ENCODE measurements at regions not wholly inside any gene's neighbourhood (a gene's known extent, or its start where the extent isn't known, plus 50 kb on each side); places are given as distances from the start of the nearest gene placed in this dataset.

DNA sequence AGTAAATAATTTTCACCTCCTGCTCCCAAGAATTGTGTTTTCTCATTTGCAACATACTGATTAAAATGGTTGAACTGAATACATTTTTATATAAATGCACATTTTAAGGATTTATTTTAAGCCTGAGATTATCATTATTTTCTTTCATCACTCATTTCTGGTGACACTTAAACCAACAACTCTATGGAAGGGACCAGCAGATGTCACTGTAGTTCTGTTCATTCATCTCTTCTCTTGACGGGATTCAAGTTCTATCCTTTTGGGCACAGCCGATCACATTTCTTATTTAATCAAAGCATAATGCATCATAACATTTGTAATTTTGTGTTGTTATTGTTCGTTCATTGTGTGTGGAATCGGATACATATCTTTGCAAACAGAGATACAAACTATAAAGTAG, 417.9 kb downstream of the HRH4 start:
- H3K9me3 Mint-ChIP-seq (ENCODE audit: unreplicated experiment): no peaks in the 10 kb centered on the region
- TF ChIP-seq, protein P1, sequence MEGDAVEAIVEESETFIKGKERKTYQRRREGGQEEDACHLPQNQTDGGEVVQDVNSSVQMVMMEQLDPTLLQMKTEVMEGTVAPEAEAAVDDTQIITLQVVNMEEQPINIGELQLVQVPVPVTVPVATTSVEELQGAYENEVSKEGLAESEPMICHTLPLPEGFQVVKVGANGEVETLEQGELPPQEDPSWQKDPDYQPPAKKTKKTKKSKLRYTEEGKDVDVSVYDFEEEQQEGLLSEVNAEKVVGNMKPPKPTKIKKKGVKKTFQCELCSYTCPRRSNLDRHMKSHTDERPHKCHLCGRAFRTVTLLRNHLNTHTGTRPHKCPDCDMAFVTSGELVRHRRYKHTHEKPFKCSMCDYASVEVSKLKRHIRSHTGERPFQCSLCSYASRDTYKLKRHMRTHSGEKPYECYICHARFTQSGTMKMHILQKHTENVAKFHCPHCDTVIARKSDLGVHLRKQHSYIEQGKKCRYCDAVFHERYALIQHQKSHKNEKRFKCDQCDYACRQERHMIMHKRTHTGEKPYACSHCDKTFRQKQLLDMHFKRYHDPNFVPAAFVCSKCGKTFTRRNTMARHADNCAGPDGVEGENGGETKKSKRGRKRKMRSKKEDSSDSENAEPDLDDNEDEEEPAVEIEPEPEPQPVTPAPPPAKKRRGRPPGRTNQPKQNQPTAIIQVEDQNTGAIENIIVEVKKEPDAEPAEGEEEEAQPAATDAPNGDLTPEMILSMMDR (IDR thresholded peaks at IDR 0.05): peak; percentile 79
- H3K27ac Mint-ChIP-seq (ENCODE audit: unreplicated experiment): no peak overlapping the region
- no peaks in the 10 kb centered on the region for H3K36me3 Mint-ChIP-seq (ENCODE audit: unreplicated experiment)
- DNase-seq (ENCODE audit: extremely low spot score, unreplicated experiment): no peak
- H3K4me3 Mint-ChIP-seq (ENCODE audit: unreplicated experiment): no peak overlapping the region
- H3K27me3 Mint-ChIP-seq (ENCODE audit: unreplicated experiment): peaks cover 4% of the 10 kb centered on the region
- H3K4me1 Mint-ChIP-seq (ENCODE audit: unreplicated experiment): peaks cover 14% of the 10 kb centered on the region

- Mint-ChIP-seq H3K27ac (ENCODE audit: unreplicated experiment) (no peak overlapping the region), H3K27me3 (ENCODE audit: unreplicated experiment) (no peaks in the 10 kb centered on the region), H3K9me3 (ENCODE audit: unreplicated experiment) (no peaks in the 10 kb centered on the region), H3K4me3 (ENCODE audit: unreplicated experiment) (no peak overlapping the region), H3K4me1 (ENCODE audit: unreplicated experiment) (no peaks in the 10 kb centered on the region), H3K36me3 (ENCODE audit: unreplicated experiment) (no peaks in the 10 kb centered on the region)
- TF ChIP-seq, protein P1 (IDR thresholded peaks at IDR 0.05): no peak
- DNase-seq (ENCODE audit: extremely low spot score, unreplicated experiment): no peak
Measured at GRCh38 chr18:24885276-24885675, 424.8 kb downstream of the HRH4 start.

DNA sequence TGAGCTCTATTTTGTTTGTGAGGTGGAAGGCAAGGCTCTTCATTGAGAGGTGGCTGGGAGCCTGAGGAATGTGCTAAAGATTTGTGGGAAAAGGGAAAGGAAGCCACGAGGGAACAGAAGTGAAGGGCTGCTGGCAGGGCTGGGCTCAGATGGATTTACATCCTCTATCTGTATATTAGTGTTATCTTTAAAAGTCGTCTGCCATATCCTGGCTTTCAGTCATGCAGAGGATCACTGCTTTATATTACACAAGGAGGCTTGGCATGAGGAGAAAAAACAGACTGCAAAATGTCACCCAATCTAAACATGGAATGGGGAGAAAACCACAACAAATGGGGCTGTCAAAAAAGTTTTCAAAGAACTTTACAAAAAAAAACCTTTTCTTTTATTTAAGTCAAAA, 434.4 kb downstream of the HRH4 start:
- no peaks in the 10 kb centered on the region for H3K36me3 Mint-ChIP-seq (ENCODE audit: unreplicated experiment)
- no peak for DNase-seq (ENCODE audit: extremely low spot score, unreplicated experiment)
- no peaks in the 10 kb centered on the region for H3K9me3 Mint-ChIP-seq (ENCODE audit: unreplicated experiment)
- H3K4me1 Mint-ChIP-seq (ENCODE audit: unreplicated experiment): no peaks in the 10 kb centered on the region
- peaks cover 9% of the 10 kb centered on the region for H3K27me3 Mint-ChIP-seq (ENCODE audit: unreplicated experiment)
- TF ChIP-seq, protein P1 (IDR thresholded peaks at IDR 0.05): no peak
- H3K27ac Mint-ChIP-seq (ENCODE audit: unreplicated experiment): no peak overlapping the region
- H3K4me3 Mint-ChIP-seq (ENCODE audit: unreplicated experiment): no peak overlapping the region

DNA sequence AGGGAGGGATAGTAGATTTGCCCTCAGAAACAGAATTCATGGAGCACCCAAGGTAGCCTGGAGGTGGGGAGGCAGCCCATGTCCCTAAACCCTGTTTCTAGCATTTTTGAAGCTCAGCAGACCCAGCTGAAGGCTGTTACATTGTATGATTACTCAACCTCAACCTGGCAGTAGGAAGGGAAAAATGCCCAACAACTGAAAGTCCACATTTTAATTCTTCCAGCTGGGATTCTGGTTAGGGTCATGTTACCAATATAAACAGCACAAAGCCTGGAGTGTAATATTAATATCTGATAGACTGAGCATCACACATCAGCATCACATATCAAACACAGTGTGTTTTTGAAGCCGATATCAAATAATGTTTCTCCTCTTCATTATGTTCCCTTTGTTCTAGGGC, 437.0 kb downstream of the HRH4 start:
- Mint-ChIP-seq H3K9me3 (ENCODE audit: unreplicated experiment) (peaks cover 7% of the 10 kb centered on the region), H3K27ac (ENCODE audit: unreplicated experiment) (no peak overlapping the region), H3K4me3 (ENCODE audit: unreplicated experiment) (no peak overlapping the region), H3K27me3 (ENCODE audit: unreplicated experiment) (peaks cover 13% of the 10 kb centered on the region), H3K36me3 (ENCODE audit: unreplicated experiment) (no peaks in the 10 kb centered on the region), H3K4me1 (ENCODE audit: unreplicated experiment) (no peaks in the 10 kb centered on the region)
- TF ChIP-seq, protein P1 (IDR thresholded peaks at IDR 0.05): no peak
- DNase-seq (ENCODE audit: extremely low spot score, unreplicated experiment): no peak

DNA sequence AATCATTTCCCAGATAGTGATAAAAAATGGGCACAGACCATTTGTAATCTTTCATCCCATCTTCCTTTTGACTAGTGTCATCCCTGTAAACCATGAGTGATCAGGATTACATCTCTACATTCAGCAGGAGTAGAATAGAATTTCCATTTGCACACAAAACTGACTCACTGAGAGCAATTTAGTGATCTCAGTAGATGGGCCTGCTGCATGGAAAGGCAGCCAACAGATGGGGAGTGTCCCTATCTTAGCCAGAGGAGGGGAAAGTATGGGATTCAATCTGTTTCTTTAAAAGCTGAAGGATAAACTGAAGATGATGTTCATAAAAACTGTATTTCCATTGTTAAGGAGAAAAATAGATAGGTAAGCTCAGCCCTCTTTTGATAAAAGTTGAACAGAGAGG, 441.7 kb downstream of the ZNF521 start:
- no peak for DNase-seq (ENCODE audit: extremely low spot score, unreplicated experiment)
- TF ChIP-seq, protein P1 (IDR thresholded peaks at IDR 0.05): no peak
- Mint-ChIP-seq H3K9me3 (ENCODE audit: unreplicated experiment) (peaks cover 7% of the 10 kb centered on the region), H3K4me3 (ENCODE audit: unreplicated experiment) (no peak overlapping the region), H3K4me1 (ENCODE audit: unreplicated experiment) (peaks cover 2% of the 10 kb centered on the region), H3K27ac (ENCODE audit: unreplicated experiment) (no peak overlapping the region), H3K27me3 (ENCODE audit: unreplicated experiment) (peaks cover 12% of the 10 kb centered on the region), H3K36me3 (ENCODE audit: unreplicated experiment) (no peaks in the 10 kb centered on the region)

All from osteocyte (in vitro differentiated cells).